Stomach smooth muscle (tissue), 2 donors: ENCODE measurements at regions not wholly inside any gene's neighbourhood (a gene's known extent, or its start where the extent isn't known, plus 50 kb on each side); places are given as distances from the start of the nearest gene placed in this dataset.

ENCODE experiments used
- H3K27ac ChIP-seq: one replicate; pipeline ENCODE4 v1.7.0; 2013; ENCODE audit warnings: mild to moderate bottlenecking, low read length, inconsistent platforms
- H3K27me3 ChIP-seq, 2 donors: one replicate each; pipeline ENCODE4 v1.7.0; 2013; ENCODE audit warnings: low read length in 2 of 2; ENCODE audit not compliant: insufficient read depth in 2 of 2, control insufficient read depth in 1 of 2
- H3K36me3 ChIP-seq, 2 donors: one replicate each; pipeline ENCODE4 v1.7.0; 2013; ENCODE audit warnings: low read length in 2 of 2; ENCODE audit not compliant: control insufficient read depth in 2 of 2, insufficient read depth in 2 of 2
- H3K4me1 ChIP-seq: one replicate; pipeline ENCODE4 v1.7.0; 2013; ENCODE audit warnings: low read length; ENCODE audit not compliant: control insufficient read depth, insufficient read depth
- H3K4me3 ChIP-seq, 2 donors: one replicate each; pipeline ENCODE4 v1.7.0; 2013; ENCODE audit warnings: low read length in 2 of 2
- H3K9ac ChIP-seq, 2 donors: one replicate each; pipeline ENCODE4 v1.7.0; 2013; ENCODE audit warnings: low read length in 2 of 2, mild to moderate bottlenecking in 1 of 2
- H3K9me3 ChIP-seq, 2 donors: one replicate each; pipeline ENCODE4 v1.7.0; 2013; ENCODE audit warnings: low read length in 2 of 2; ENCODE audit not compliant: control insufficient read depth in 2 of 2
- donor health status: healthy.
- donor health status: Pancreatic carcinoma.

DNA sequence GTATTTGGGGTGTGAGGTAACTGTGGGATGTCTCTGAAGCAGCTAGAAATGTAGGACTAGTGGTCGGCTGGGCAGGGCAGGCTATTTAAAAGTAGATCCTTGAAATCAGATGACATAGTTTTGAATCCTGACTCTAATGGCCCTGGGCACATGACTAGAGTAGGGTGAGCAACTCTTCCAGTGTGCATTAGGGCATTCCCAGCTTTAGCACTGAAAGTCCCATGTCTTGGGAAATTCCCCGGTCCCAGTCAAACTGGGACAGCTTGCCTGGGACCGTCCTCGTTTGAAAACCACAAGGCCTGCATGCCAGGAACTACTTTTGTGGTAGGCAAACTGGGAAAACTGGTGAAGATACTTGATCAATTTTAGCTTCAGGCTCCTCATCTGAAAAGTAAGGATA is 255.3 kb downstream of the PTEN start:
- no peak overlapping the region for H3K4me3 ChIP-seq
- no peaks in the 10 kb centered on the region for H3K9me3 ChIP-seq
- no peaks in the 10 kb centered on the region for H3K27me3 ChIP-seq
- H3K27ac ChIP-seq = no peak overlapping the region
- H3K9ac ChIP-seq = no peak overlapping the region
- no peaks in the 10 kb centered on the region for H3K36me3 ChIP-seq
- no peaks in the 10 kb centered on the region for H3K4me1 ChIP-seq

DNA sequence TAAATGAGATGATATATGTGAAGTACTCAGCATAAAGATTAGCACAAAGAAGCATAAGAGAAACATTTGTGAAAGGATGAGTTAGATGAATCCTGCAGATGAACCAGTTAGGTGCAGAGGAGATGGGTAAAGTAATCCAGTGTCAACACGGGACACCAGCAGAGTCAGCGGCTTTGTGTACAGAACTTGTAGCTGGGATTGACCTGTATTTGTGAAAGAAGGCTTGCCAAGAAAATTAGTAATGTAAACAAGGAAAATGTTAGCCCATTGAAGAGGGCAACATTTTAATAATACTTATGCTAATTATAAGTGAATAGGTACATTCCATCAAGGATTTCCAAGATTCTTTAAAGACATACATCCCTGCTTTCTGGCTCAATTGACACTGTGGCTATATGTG is 255.7 kb downstream of the PTEN start:
- Histone ChIP-seq H3K9ac (no peak overlapping the region), H3K9me3 (no peaks in the 10 kb centered on the region), H3K4me1 (no peaks in the 10 kb centered on the region), H3K36me3 (no peaks in the 10 kb centered on the region), H3K27me3 (no peaks in the 10 kb centered on the region), H3K27ac (no peak overlapping the region), H3K4me3 (no peak overlapping the region)

DNA sequence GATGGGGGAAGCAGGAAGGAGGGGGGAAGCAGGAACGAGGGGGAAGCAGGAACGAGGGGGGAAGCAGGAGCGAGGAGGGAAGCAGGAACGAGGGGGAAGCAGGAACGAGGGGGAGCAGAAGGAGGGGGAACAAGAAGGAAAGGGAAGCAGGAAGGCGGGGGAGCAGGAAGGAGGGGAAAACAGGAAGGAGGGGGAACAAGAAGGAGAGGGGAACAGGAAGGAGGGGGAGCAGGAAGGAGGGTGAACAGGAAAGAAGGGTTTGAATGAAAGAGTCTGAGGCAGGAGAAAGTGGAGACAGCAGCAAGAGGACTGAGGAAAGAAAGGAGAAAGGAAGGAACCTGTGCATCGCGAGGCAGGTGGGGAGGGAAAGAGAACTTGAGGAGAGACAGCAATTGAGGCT is 256.6 kb downstream of the PTEN start:
- no peaks in the 10 kb centered on the region for H3K36me3 ChIP-seq
- H3K4me1 ChIP-seq = no peaks in the 10 kb centered on the region
- no peak overlapping the region for H3K9ac ChIP-seq
- no peak overlapping the region for H3K27ac ChIP-seq
- H3K9me3 ChIP-seq = no peaks in the 10 kb centered on the region
- no peak overlapping the region for H3K4me3 ChIP-seq
- no peaks in the 10 kb centered on the region for H3K27me3 ChIP-seq

DNA sequence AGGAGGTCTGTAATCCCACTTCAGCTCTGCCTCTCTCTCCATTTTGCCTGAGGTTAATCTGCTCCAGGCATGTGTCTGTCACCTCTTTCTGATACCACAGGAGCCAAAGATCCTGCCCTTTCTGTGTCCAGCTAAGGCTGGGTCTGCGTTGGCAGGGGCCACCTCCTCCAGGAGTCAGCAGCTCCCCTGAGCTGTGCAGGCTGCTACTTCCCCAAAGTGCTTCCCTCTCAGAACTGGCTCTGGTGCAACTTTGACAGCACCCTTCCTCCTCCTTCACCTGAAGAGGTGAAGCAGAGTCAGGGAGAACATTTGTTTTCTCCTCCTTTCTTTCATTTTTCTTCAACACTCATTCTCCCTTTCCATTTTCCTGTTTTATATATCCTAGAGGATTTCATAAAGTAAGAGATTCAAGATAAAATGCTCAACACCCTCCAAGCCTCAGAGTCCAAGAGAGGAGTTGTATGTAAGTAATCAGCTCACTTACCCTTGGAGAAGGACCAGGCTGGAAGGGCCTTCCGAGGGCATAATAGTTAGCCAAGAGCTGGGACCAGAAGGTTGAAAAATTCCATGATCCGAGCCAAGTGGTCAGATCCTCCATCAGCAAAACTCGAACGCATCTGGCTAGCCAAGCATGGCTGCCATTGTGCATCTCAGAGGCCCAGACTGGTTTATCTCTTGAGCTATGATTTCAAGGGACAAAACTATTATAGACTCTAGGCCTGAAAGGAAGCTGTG is 257.3 kb downstream of the PTEN start:
- H3K27ac ChIP-seq = no peak overlapping the region
- H3K9me3 ChIP-seq = no peaks in the 10 kb centered on the region
- H3K27me3 ChIP-seq = no peaks in the 10 kb centered on the region
- H3K4me1 ChIP-seq = no peaks in the 10 kb centered on the region
- no peak overlapping the region for H3K9ac ChIP-seq
- H3K36me3 ChIP-seq = no peaks in the 10 kb centered on the region
- no peak overlapping the region for H3K4me3 ChIP-seq

DNA sequence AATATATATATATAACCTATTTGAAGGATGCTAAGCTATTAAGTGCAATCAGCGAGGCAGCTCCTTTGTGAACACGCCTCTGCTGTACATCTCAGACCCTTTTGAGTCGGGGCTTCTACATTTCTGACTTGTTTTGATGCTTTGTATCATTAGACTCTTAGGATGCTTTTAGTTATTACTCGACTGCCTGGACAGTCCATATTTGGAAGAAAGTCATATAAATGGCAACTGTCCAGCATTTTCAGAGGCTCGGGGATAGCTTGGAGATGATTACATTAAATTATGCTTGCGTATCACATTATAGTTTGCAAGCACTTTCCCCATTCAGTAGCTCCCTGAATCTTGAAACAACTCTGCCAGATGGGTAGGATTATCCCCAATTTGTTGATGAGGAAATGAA is 257.9 kb downstream of the PTEN start:
- no peak overlapping the region for H3K4me3 ChIP-seq
- no peaks in the 10 kb centered on the region for H3K36me3 ChIP-seq
- no peak overlapping the region for H3K27ac ChIP-seq
- no peaks in the 10 kb centered on the region for H3K4me1 ChIP-seq
- no peaks in the 10 kb centered on the region for H3K9me3 ChIP-seq
- H3K27me3 ChIP-seq = no peaks in the 10 kb centered on the region
- no peak overlapping the region for H3K9ac ChIP-seq

DNA sequence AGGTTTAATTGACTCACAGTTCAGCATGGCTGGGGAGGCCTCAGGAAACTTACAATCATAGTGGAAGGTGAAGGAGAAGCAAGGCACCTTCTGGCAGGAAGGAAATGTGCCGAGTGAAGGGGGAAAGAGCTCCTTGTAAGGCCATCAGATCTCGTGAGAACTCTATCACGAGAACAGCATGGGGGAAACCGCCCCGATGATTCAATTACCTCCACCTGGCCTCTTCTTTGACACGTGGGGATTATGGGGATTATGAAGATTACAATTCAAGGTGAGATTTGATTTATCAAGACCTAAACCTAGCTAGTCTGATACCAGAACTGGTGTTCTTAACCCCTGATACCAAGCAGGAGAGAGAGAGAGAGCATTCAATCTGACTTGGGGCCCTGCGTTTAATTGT is 258.7 kb downstream of the PTEN start:
- Histone ChIP-seq H3K27ac (no peak overlapping the region), H3K4me1 (no peaks in the 10 kb centered on the region), H3K36me3 (no peaks in the 10 kb centered on the region), H3K4me3 (no peak overlapping the region), H3K9me3 (no peaks in the 10 kb centered on the region), H3K9ac (no peak overlapping the region), H3K27me3 (no peaks in the 10 kb centered on the region)

DNA sequence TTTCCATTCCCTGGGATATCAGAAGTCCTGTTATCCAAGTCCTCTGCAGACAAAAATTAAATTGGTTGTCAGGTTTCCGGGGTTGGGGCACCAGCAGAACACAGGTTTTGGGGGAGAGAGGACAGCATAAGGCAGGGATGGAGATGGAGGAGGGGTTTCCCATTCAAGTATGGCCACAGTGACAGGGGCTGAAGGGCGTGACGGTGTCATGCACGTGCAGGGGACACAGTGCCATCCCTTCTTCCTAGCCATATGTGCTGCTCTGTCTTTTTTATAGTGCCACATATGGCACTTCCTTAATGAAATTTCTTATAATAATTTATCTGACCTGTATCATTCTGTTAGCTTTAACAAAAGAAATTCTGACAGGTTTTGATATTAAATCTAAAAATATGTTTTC is 259.2 kb downstream of the PTEN start:
- Histone ChIP-seq H3K27me3 (no peaks in the 10 kb centered on the region), H3K9ac (no peak overlapping the region), H3K27ac (no peak overlapping the region), H3K4me1 (no peaks in the 10 kb centered on the region), H3K9me3 (no peaks in the 10 kb centered on the region), H3K36me3 (no peaks in the 10 kb centered on the region), H3K4me3 (no peak overlapping the region)

DNA sequence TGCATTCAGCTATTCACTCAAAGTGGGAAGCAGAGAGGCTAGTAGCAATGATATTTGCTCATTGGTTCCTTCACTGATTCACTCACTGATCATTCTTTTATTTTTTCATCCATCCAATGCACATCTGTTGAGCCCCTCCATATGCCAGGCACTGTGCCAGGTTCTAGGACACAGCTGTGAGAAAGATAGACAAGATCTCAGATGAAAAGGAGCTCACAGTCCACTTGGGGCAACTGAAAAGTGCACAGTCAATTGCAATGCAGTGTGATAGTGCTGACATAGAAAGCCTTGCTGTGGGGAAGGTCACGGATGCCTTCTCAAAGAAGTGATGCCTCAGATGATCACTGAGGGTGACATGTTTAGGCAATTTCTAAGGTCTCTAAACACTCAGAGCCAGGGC is 262.3 kb downstream of the PTEN start:
- Histone ChIP-seq H3K27me3 (no peaks in the 10 kb centered on the region), H3K36me3 (no peaks in the 10 kb centered on the region), H3K4me3 (no peak overlapping the region), H3K9me3 (peaks cover 0 to 3% of the 10 kb centered on the region in 2 donors), H3K27ac (no peak overlapping the region), H3K9ac (no peak overlapping the region), H3K4me1 (no peaks in the 10 kb centered on the region)

DNA sequence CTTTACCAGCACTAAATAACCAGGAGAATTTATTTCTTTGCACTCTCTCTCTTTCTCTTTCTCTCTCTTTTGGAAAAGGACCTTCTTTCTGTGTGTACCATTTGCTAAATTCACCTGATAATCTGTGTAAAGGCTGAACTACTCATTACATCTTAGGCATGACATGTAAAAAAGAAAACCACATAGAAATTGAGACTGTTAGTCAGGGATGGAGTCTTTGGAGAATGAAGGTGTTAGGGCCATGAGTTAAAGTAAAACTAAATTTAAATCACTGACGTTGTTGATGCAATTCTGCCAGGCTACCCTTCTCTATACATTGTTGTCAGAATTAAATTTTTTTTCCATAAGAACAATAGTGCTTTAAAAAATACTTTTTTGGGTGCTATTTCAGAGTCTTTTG is 263.3 kb downstream of the PTEN start:
- Histone ChIP-seq H3K27me3 (no peaks in the 10 kb centered on the region), H3K36me3 (no peaks in the 10 kb centered on the region), H3K9ac (no peak overlapping the region), H3K4me1 (no peaks in the 10 kb centered on the region), H3K4me3 (no peak overlapping the region), H3K9me3 (peaks cover 0 to 5% of the 10 kb centered on the region in 2 donors), H3K27ac (no peak overlapping the region)

DNA sequence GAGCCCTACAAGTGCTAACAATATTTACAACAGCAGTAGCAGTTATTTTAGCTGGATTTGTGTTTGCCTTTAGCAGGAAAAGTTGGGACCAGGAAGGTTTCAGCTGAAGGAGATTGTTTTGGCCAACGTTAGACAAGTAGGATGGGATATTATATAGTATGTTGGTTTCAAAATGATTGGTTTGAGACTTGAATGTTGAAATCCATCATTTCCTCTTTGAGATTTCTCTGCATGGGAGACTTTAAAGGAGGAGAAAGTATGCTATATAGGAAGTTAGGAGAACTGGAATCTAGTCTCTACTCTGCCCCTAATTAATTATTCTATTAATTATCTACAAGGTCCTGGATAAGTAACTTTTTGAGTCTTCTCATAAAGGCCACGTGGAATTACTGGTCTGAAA is 263.8 kb downstream of the PTEN start:
- Histone ChIP-seq H3K9me3 (peaks cover 0 to 5% of the 10 kb centered on the region in 2 donors), H3K4me1 (no peaks in the 10 kb centered on the region), H3K36me3 (no peaks in the 10 kb centered on the region), H3K27ac (no peak overlapping the region), H3K4me3 (no peak overlapping the region), H3K27me3 (no peaks in the 10 kb centered on the region), H3K9ac (no peak overlapping the region)

DNA sequence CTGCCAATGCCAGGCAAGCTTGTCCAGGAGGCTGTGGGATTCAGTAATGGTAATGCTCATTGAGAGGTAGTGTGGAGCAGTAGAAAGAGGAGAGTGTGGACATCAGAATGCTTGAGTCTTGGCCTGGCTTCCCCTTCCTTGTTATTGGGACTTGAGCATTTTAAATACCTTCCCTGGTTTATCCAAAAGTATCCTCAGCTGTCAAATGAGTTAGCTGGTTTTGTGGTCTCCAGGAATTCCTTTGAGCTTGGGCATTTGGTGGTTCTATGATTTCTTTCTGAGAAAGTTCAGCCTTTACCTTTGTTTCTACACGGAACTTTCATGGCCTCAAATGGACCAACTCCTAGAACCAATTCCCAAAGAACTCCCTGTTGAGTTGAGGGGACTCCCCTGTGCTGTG is 264.3 kb downstream of the PTEN start:
- Histone ChIP-seq H3K9me3 (peaks cover 0 to 5% of the 10 kb centered on the region in 2 donors), H3K27me3 (no peaks in the 10 kb centered on the region), H3K36me3 (no peaks in the 10 kb centered on the region), H3K27ac (no peak overlapping the region), H3K9ac (no peak overlapping the region), H3K4me1 (no peaks in the 10 kb centered on the region), H3K4me3 (no peak overlapping the region)
